ENCODE measurements at regions not wholly inside any gene's neighbourhood (a gene's known extent, or its start where the extent isn't known, plus 50 kb on each side); places are given as distances from the start of the nearest gene placed in this dataset.

DNA sequence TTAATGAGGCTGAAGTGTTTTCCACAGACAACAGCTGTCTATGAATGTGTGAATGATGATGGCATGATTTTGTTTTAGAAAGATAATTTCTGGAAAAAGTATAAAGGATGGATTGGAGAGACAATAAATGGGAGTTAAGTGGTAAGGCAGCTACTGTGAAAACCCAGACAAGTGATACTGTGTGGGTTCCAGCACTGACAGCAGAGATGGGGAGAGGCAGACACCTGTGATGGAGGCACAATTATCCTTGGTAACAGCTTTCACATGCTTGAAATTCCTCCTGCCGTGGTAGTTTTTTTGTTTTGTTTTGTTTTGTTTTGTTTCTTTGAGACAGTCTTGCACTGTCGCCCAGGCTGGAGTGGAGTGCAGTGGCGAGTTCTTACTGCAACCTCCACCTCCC, 189.3 kb downstream of the DEPDC1B start:
- Histone ChIP-seq H3K4me1 (ENCODE audit: control insufficient read depth, insufficient read depth, low read length) (no peaks in the 10 kb centered on the region), H3K9me3 (ENCODE audit: control insufficient read depth, insufficient read depth, low read depth, low read length) (no peaks in the 10 kb centered on the region), H3K27ac (ENCODE audit: extremely low read depth, low read depth, low read length) (no peak overlapping the region), H3K4me3 (ENCODE audit: low read depth, low read length) (no peak overlapping the region), H3K36me3 (ENCODE audit: control insufficient read depth in 2 of 2, insufficient read depth in 1 of 2, low read length in 2 of 2) (no peaks in the 10 kb centered on the region)
- ChIA-PET CTCF (interaction anchor here (0.5 to 1.2 kb wide), 4 partner anchors 93 to 1423 kb away, joined by 3 to 4 read pairs (median 3); no protein-coding TSS in a partner anchor), POLR2A (no interaction called here)
- TF ChIP-seq GLI2 (tag by site-specific recombination; IDR thresholded peaks at IDR 0.05; ENCODE audit: borderline replicate concordance, low read depth) (no peak), ZXDB (tag by site-specific recombination; IDR thresholded peaks at IDR 0.05) (no peak)

DNA sequence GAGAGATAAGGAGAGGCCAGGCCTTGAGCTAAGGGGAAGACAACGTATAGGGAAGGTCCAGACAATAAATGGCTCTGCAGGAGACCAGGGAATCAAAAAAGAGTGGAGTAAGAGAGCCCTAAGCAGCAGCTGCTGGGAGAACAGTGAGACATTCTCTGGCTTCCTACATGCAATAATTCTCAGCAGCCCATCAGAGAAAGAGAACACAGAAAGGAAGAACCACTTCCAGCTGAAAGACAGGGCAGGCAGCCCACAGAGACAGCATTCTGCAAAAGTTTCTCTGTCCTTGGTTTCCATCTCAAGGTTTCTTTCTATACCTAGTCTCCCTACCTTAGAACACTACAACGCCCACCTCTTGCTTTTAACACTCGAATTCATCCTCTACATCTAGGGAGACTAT, 189.9 kb downstream of the DEPDC1B start:
- CTCF ChIA-PET = no interaction called here
- no peak for TF ChIP-seq YY2 (tag by site-specific recombination; IDR thresholded peaks at IDR 0.05)
- TF ChIP-seq ZNF157 (tag by site-specific recombination; IDR thresholded peaks at IDR 0.05) = no peak
- TF ChIP-seq ZNF416 (tag by site-specific recombination; IDR thresholded peaks at IDR 0.05) = no peak
- POLR2A ChIA-PET = no interaction called here

DNA sequence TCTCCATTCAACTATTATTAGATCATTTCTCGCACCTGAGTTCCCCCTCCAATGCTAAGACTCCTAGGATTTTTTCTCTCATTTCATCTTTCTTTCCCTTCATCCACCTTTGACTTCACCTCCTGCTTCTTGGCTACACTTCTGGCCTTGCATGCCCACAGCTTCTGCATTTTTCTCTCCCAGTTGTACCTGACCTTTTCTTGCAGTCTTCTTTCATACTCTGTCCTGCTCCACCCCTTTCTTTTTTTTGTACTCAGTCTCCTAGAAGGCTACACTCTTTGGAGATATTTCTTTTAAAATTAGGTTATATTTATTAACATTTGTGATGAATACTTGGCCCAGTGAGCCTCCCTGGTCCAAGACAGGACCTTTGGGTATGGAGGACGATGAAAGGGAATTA, 190.4 kb downstream of the DEPDC1B start:
- Histone ChIP-seq H3K27ac (ENCODE audit: extremely low read depth, low read depth, low read length) (no peak overlapping the region), H3K36me3 (ENCODE audit: control insufficient read depth in 2 of 2, insufficient read depth in 1 of 2, low read length in 2 of 2) (no peaks in the 10 kb centered on the region), H3K9me3 (ENCODE audit: control insufficient read depth, insufficient read depth, low read depth, low read length) (no peaks in the 10 kb centered on the region), H3K4me3 (ENCODE audit: low read depth, low read length) (no peak overlapping the region), H3K4me1 (ENCODE audit: control insufficient read depth, insufficient read depth, low read length) (no peaks in the 10 kb centered on the region)
- POLR2A ChIA-PET = no interaction called here
- CTCF ChIA-PET = no interaction called here
- TF ChIP-seq PRDM2 (tag by site-specific recombination; IDR thresholded peaks at IDR 0.05; ENCODE audit: borderline replicate concordance) (no peak), KLF1 (tag by site-specific recombination; IDR thresholded peaks at IDR 0.05) (no peak), ZSCAN30 (tag by site-specific recombination; IDR thresholded peaks at IDR 0.05) (no peak), YY2 (tag by site-specific recombination; IDR thresholded peaks at IDR 0.05) (no peak), OSR2 (tag by site-specific recombination; IDR thresholded peaks at IDR 0.05) (no peak), ZNF639 (tag by site-specific recombination; IDR thresholded peaks at IDR 0.05) (no peak), ZFP37 (tag by site-specific recombination; IDR thresholded peaks at IDR 0.05) (no peak), ZNF350 (tag by site-specific recombination; IDR thresholded peaks at IDR 0.05) (no peak), ZNF423 (tag by site-specific recombination; IDR thresholded peaks at IDR 0.05) (no peak), ZNF768 (tag by site-specific recombination; IDR thresholded peaks at IDR 0.05) (no peak), ZNF501 (tag by site-specific recombination; IDR thresholded peaks at IDR 0.05) (no peak), ZNF777 (tag by site-specific recombination; IDR thresholded peaks at IDR 0.05; ENCODE audit: borderline replicate concordance) (no peak)

More for the DNA sequence above, 189.9 kb downstream of the DEPDC1B start:
- Histone ChIP-seq H3K4me3 (ENCODE audit: low read depth, low read length) (no peak overlapping the region), H3K27ac (ENCODE audit: extremely low read depth, low read depth, low read length) (no peak overlapping the region), H3K9me3 (ENCODE audit: control insufficient read depth, insufficient read depth, low read depth, low read length) (no peaks in the 10 kb centered on the region), H3K4me1 (ENCODE audit: control insufficient read depth, insufficient read depth, low read length) (no peaks in the 10 kb centered on the region), H3K36me3 (ENCODE audit: control insufficient read depth in 2 of 2, insufficient read depth in 1 of 2, low read length in 2 of 2) (no peaks in the 10 kb centered on the region)
